Right lobe of liver (tissue), 6 donors: ENCODE measurements at regions not wholly inside any gene's neighbourhood (a gene's known extent, or its start where the extent isn't known, plus 50 kb on each side); places are given as distances from the start of the nearest gene placed in this dataset.
"Not testable (repeated sequence)": the region's sequence is repeated elsewhere in the genome, so short reads cannot be mapped to it uniquely, and the experiment has no call there.

Source experiments
- ATAC-seq, 4 donors: fragments of 200-7000 bp; cut with Tn5 transposase; one replicate each; pipeline ENCODE4 v1.9.1; 2020; ENCODE audit warnings: mild to moderate bottlenecking in 4 of 4, moderate library complexity in 4 of 4
- DNase-seq, 3 donors: peaks; one replicate each; pipeline ENCODE4 v3.0.0-alpha.2; 2020
- H3K27ac ChIP-seq, 3 donors: fragments of 200-600 bp; one replicate each; pipeline ENCODE4 v1.8.0; 2022
- H3K27me3 ChIP-seq, 2 donors: fragments of 200-600 bp; one replicate each; pipeline ENCODE4 v1.8.0; 2022
- H3K36me3 ChIP-seq, 4 donors: fragments of 200-600 bp; sonication (generic) in 1 of 4; one replicate each; pipeline versions ENCODE4 v1.5.1 to v1.8.0; 2017 to 2022; ENCODE audit warnings: control low read depth in 1 of 4
- H3K4me1 ChIP-seq, 4 donors: fragments of 200-600 bp; sonication (generic) in 1 of 4; one replicate each; pipeline versions ENCODE4 v1.5.1 to v1.8.0; 2017 to 2022; ENCODE audit warnings: control low read depth in 1 of 4
- H3K4me3 ChIP-seq, 3 donors: fragments of 200-600 bp; one replicate each; pipeline ENCODE4 v1.8.0; 2022
- H3K9me3 ChIP-seq, 4 donors: fragments of 200-600 bp; sonication (generic) in 1 of 4; one replicate each; pipeline versions ENCODE4 v1.5.1 to v1.8.0; 2017 to 2022; ENCODE audit warnings: control low read depth in 1 of 4
- CTCF ChIP-seq, 4 donors: fragments of 200-600 bp in 3 of 4; fragments of 450-650 bp in 1 of 4; IDR thresholded peaks; one replicate each; pipeline versions ENCODE4 v1.5.1 to v1.8.0; 2016 to 2022; ENCODE audit warnings: antibody characterized with exemption in 4 of 4, mild to moderate bottlenecking in 2 of 4
- POLR2A ChIP-seq: fragments of 450-650 bp; IDR thresholded peaks from one replicate; pipeline ENCODE4 v1.6.1; 2017; ENCODE audit warnings: antibody characterized with exemption, mild to moderate bottlenecking
- WGBS: methylation state at CpG from one replicate; pipeline ENCODE4 v1.1.6; 2018; ENCODE audit warnings: low coverage, low lambda C conversion rate; ENCODE audit not compliant: insufficient coverage; ENCODE audit errors: missing lambda C conversion rate; 5-methylcytosine and 5-hydroxymethylcytosine counted together
- intact Hi-C, 2 donors: fragments of 100-400 bp; cut with DNase I; formaldehyde crosslinking; loops; one replicate each; pipeline versions ENCODE4 v1.11.2 to v1.14.1; 2022
- donor health status: DM: no; HTN: yes; CAD: no.
- donor health status: DM: no; HTN: no; CAD: no.
- donor health status: DM: no; HTN: no; CAD: no.
- donor health status: DM: no; HTN: yes; CAD: no.
- donor health status: DM: no; HTN: yes; CAD: no.

- intact Hi-C loops: no loop called here
- WGBS: no CpG with 5 or more reads among the region's 2 CpGs
- no peak overlapping the region for H3K4me3 ChIP-seq
- H3K27me3 ChIP-seq: no peaks in the 10 kb centered on the region
- H3K36me3 ChIP-seq: no peaks in the 10 kb centered on the region
- no peaks in the 10 kb centered on the region for H3K9me3 ChIP-seq
- DNase-seq (peak; percentile 25 to 70 (median 55)), ATAC-seq (peak; percentile 99 to 100 (median 99))
- peak overlapping the region in 2 of 3 donors; percentile 14 to 59 for H3K27ac ChIP-seq
- H3K4me1 ChIP-seq: peaks cover 0 to 15% (median 6%) of the 10 kb centered on the region in 4 donors
- TF ChIP-seq POLR2A (no peak), CTCF (IDR thresholded peaks at IDR 0.05) (no peak)
Measured at GRCh38 chr12:102643879-102644575, 163.7 kb upstream of the IGF1 start.

- ATAC-seq: peak in 3 of 4 donors; percentile 30 to 43 (median 40)
- no peaks in the 10 kb centered on the region for H3K27me3 ChIP-seq
- DNase-seq: no peak
- no peaks in the 10 kb centered on the region for H3K36me3 ChIP-seq
- no peak overlapping the region for H3K4me3 ChIP-seq
- 38% methylated on average over 2 of the region's 2 CpGs for WGBS
- TF ChIP-seq CTCF (IDR thresholded peaks at IDR 0.05): no peak
- no peak for TF ChIP-seq POLR2A
- H3K9me3 ChIP-seq: no peaks in the 10 kb centered on the region
- peaks cover 0 to 15% (median 6%) of the 10 kb centered on the region in 4 donors for H3K4me1 ChIP-seq
- H3K27ac ChIP-seq: no peak overlapping the region
- intact Hi-C loops: no loop called here
Measured at GRCh38 chr12:102642199-102642598, 161.8 kb upstream of the IGF1 start.

DNA sequence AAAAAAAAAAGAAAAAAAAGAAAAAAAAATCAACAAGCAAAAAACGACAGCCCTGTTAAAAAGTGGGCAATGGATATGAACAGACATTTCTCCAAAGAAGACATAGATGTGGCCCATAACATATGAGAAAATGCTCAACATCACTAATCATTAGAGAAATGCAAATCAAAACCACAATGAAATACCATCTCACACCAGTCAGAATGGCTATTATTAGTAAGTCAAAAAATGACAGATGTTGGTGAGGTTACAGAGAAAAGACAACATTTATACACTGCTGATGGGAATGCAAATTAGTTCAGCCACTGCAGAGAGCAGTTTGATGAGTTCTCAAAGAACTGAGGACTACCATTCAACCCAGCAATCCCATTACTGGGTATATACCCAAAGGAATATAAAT lies 160.3 kb upstream of the IGF1 start:
- H3K9me3 ChIP-seq, H3K36me3 ChIP-seq, intact Hi-C loops, H3K27ac ChIP-seq, DNase-seq, H3K27me3 ChIP-seq, ATAC-seq, H3K4me3 ChIP-seq: not testable (repeated sequence)
- WGBS: no CpG with 5 or more reads among the region's 1 CpG
- H3K4me1 ChIP-seq: peaks cover 0 to 15% (median 6%) of the 10 kb centered on the region in 4 donors

DNA sequence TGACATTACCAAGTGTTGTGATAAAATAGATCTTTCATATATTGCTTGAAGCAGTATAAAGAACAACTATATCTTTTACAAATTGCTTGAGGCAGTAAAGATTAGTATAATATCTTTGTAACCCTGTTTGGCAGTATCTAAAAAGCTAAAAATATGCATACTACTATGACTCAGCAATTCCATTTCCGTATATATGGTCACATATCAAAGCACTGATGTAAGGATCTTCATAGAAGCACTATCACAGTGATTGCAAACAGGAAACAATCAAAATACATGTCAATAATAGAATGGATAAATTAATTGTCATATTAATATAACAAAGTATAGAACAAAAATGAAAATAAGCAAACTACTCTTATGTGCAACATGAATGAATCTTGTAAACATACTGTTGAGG lies 158.4 kb upstream of the IGF1 start:
- peaks cover 0 to 8% (median 2%) of the 10 kb centered on the region in 4 donors for H3K4me1 ChIP-seq
- H3K27me3 ChIP-seq: no peaks in the 10 kb centered on the region
- intact Hi-C loops: no loop called here
- 45% methylated on average over 1 of the region's 1 CpG for WGBS
- ATAC-seq (no peak), DNase-seq (no peak)
- no peak overlapping the region for H3K4me3 ChIP-seq
- H3K9me3 ChIP-seq: no peaks in the 10 kb centered on the region
- TF ChIP-seq CTCF (IDR thresholded peaks at IDR 0.05) (no peak), POLR2A (no peak)
- no peak overlapping the region for H3K27ac ChIP-seq
- H3K36me3 ChIP-seq: no peaks in the 10 kb centered on the region

- H3K9me3 ChIP-seq: no peaks in the 10 kb centered on the region
- H3K27ac ChIP-seq: no peak overlapping the region
- 59% methylated on average over 2 of the region's 2 CpGs for WGBS
- no peak overlapping the region for H3K4me3 ChIP-seq
- DNase-seq: no peak
- no peaks in the 10 kb centered on the region for H3K4me1 ChIP-seq
- H3K27me3 ChIP-seq: no peaks in the 10 kb centered on the region
- TF ChIP-seq CTCF (IDR thresholded peaks at IDR 0.05): no peak
- no peak for TF ChIP-seq POLR2A
- no peaks in the 10 kb centered on the region for H3K36me3 ChIP-seq
- ATAC-seq: no peak
- intact Hi-C loops: no loop called here
Measured at GRCh38 chr12:102633981-102634605, 153.7 kb upstream of the IGF1 start.
